H1 (cell line): ENCODE measurements at regions not wholly inside any gene's neighbourhood (a gene's known extent, or its start where the extent isn't known, plus 50 kb on each side); places are given as distances from the start of the nearest gene placed in this dataset.

ENCODE experiments used
- CTCF ChIA-PET: fragments of 300-600 bp; sonication (Branson Sonifier 250); formaldehyde crosslinking; loops from one replicate; lab custom pipeline; 2021; ENCODE audit not compliant: partially characterized antibody; lab: Charles Lee
- POLR2A ChIA-PET: fragments of 300-600 bp; sonication (Branson Sonifier 250); formaldehyde crosslinking; loops from one replicate; lab custom pipeline; 2021; ENCODE audit warnings: inconsistent platforms; ENCODE audit not compliant: partially characterized antibody; lab: Charles Lee
- DNase-seq, 2 experiments: peaks; one replicate each; pipeline versions ENCODE4 v3.0.0 to v3.0.0-alpha.2; 2010 to 2022; ENCODE audit warnings: low spot score in 2 of 2, low read depth in 1 of 2, mixed read lengths in 1 of 2
- FAIRE-seq: peaks from 2 replicates; lab custom pipeline; 2011; peaks lifted over from hg19 to GRCh38; lab: Jason Lieb, UNC
- H2AFZ ChIP-seq: 2 replicates; pipeline ENCODE4 v1.8.1; 2012; ENCODE audit warnings: low read length, inconsistent platforms
- H2AK5ac ChIP-seq: 2 replicates; pipeline ENCODE4 v1.6.1; 2013; ENCODE audit warnings: low read depth, low read length
- H2BK120ac ChIP-seq: replicated peaks from 2 replicates; pipeline ENCODE3; 2013; ENCODE audit warnings: low read depth, low read length, inconsistent platforms
- H2BK12ac ChIP-seq: 2 replicates; pipeline ENCODE4 v1.6.1; 2013; ENCODE audit warnings: low read depth, low read length
- H2BK15ac ChIP-seq: 2 replicates; pipeline ENCODE4 v1.6.1; 2013; ENCODE audit warnings: low read length
- H2BK20ac ChIP-seq: 2 replicates; pipeline ENCODE4 v1.6.1; 2013; ENCODE audit warnings: low read length
- H2BK5ac ChIP-seq: 2 replicates; pipeline ENCODE4 v1.6.1; 2013; ENCODE audit warnings: low read depth, low read length
- H3K14ac ChIP-seq: 2 replicates; pipeline ENCODE4 v1.6.1; 2013; ENCODE audit warnings: inconsistent platforms; ENCODE audit not compliant: insufficient read length
- H3K18ac ChIP-seq: 2 replicates; pipeline ENCODE4 v1.6.1; 2013; ENCODE audit warnings: low read length; ENCODE audit errors: extremely low read depth
- H3K23ac ChIP-seq: 2 replicates; pipeline ENCODE4 v1.6.1; 2013; ENCODE audit warnings: inconsistent platforms; ENCODE audit not compliant: insufficient read length
- H3K23me2 ChIP-seq: 2 replicates; pipeline ENCODE4 v1.6.1; 2013; ENCODE audit warnings: low read depth, low read length
- H3K27ac ChIP-seq: 2 replicates; pipeline ENCODE4 v1.6.1; 2011; ENCODE audit warnings: low read depth, low read length, inconsistent platforms
- H3K27me3 ChIP-seq, 4 experiments: replicated peaks in 1 of 4; 1 replicate in 1 of 4; 2 replicates in 3 of 4; pipeline versions ENCODE4 v1.6.1 to v1.8.1; 2011 to 2013; ENCODE audit warnings: low read length in 3 of 4, mild to moderate bottlenecking in 3 of 4, inconsistent platforms in 2 of 4, mixed read lengths in 2 of 4, moderate library complexity in 1 of 4; ENCODE audit not compliant: control insufficient read depth in 3 of 4, insufficient read depth in 3 of 4; ENCODE audit errors: extremely low read depth in 1 of 4
- H3K36me3 ChIP-seq, 4 experiments: 2 replicates each; pipeline versions ENCODE4 v1.6.1 to v1.8.1; 2011 to 2013; ENCODE audit warnings: mild to moderate bottlenecking in 4 of 4, low read length in 3 of 4, moderate library complexity in 2 of 4, control low read depth in 1 of 4, inconsistent platforms in 1 of 4; ENCODE audit not compliant: insufficient read depth in 4 of 4, control insufficient read depth in 2 of 4
- H3K4ac ChIP-seq: replicated peaks from 2 replicates; pipeline ENCODE3; 2013; ENCODE audit warnings: low read length, low read depth, mixed read lengths, inconsistent platforms; ENCODE audit not compliant: insufficient read length
- H3K4me1 ChIP-seq, 4 experiments: replicated peaks in 1 of 4; 1 replicate in 1 of 4; 2 replicates in 3 of 4; pipeline versions ENCODE4 v1.6.1 to v1.8.1; 2011 to 2013; ENCODE audit warnings: low read length in 3 of 4, inconsistent platforms in 2 of 4, mixed read lengths in 1 of 4; ENCODE audit not compliant: insufficient read depth in 4 of 4, control insufficient read depth in 3 of 4
- H3K4me2 ChIP-seq, 2 experiments: 2 replicates each; pipeline versions ENCODE4 v1.6.1 to v1.8.1; 2011 to 2013; ENCODE audit warnings: low read depth in 2 of 2, low read length in 2 of 2, control low read depth in 1 of 2, inconsistent platforms in 1 of 2, mild to moderate bottlenecking in 1 of 2; ENCODE audit not compliant: insufficient read depth in 1 of 2
- H3K4me3 ChIP-seq, 4 experiments: fragments of 200-600, 300-600 bp in 1 of 4; sonication (generic), shearing (Covaris generic), sonication (Bioruptor Twin) in 1 of 4; 2 replicates each; pipeline versions ENCODE4 v1.5.1 to v1.8.1; 2011 to 2016; ENCODE audit warnings: low read length in 4 of 4, low read depth in 3 of 4, control low read depth in 2 of 4, inconsistent platforms in 2 of 4, mild to moderate bottlenecking in 2 of 4, mixed read lengths in 1 of 4, moderate library complexity in 1 of 4; ENCODE audit not compliant: insufficient read depth in 2 of 4; ENCODE audit errors: extremely low read depth in 1 of 4
- H3K56ac ChIP-seq: replicated peaks from 2 replicates; pipeline ENCODE3; 2013; ENCODE audit warnings: low read depth, mild to moderate bottlenecking, mixed read lengths, low read length, inconsistent platforms; ENCODE audit not compliant: insufficient read length
- H3K79me1 ChIP-seq: 2 replicates; pipeline ENCODE4 v1.6.1; 2013; ENCODE audit warnings: low read depth, low read length, control low read depth
- H3K79me2 ChIP-seq, 2 experiments: 2 replicates each; pipeline versions ENCODE4 v1.6.1 to v1.8.1; 2012 to 2013; ENCODE audit warnings: low read length in 2 of 2, mild to moderate bottlenecking in 2 of 2, inconsistent platforms in 1 of 2; ENCODE audit not compliant: insufficient read depth in 2 of 2, control insufficient read depth in 1 of 2
- H3K9ac ChIP-seq, 4 experiments: replicated peaks in 1 of 4; 1 replicate in 1 of 4; 2 replicates in 3 of 4; pipeline versions ENCODE4 v1.6.1 to v1.8.1; 2011 to 2013; ENCODE audit warnings: low read depth in 3 of 4, low read length in 3 of 4, control low read depth in 2 of 4, mild to moderate bottlenecking in 2 of 4, moderate library complexity in 2 of 4, inconsistent platforms in 1 of 4; ENCODE audit errors: extremely low read depth in 1 of 4
- H3K9me3 ChIP-seq, 2 experiments: 2 replicates each; pipeline versions ENCODE4 v1.6.1 to v1.8.1; 2012 to 2013; ENCODE audit warnings: mild to moderate bottlenecking in 2 of 2, moderate library complexity in 2 of 2, control low read depth in 1 of 2, inconsistent platforms in 1 of 2, low read depth in 1 of 2, low read length in 1 of 2, mixed read lengths in 1 of 2; ENCODE audit not compliant: insufficient read depth in 2 of 2
- H4K20me1 ChIP-seq, 2 experiments: replicated peaks in 1 of 2; 2 replicates each; pipeline versions ENCODE3 to v1.8.1; 2011 to 2013; ENCODE audit warnings: inconsistent platforms in 2 of 2, low read length in 2 of 2, mild to moderate bottlenecking in 1 of 2; ENCODE audit not compliant: insufficient read depth in 2 of 2, control insufficient read depth in 1 of 2
- H4K5ac ChIP-seq: 2 replicates; pipeline ENCODE4 v1.6.1; 2013; ENCODE audit warnings: low read length, low read depth, mixed read lengths, inconsistent platforms; ENCODE audit not compliant: insufficient read length
- H4K8ac ChIP-seq: 2 replicates; pipeline ENCODE4 v1.8.0; 2013; ENCODE audit warnings: mild to moderate bottlenecking, moderate library complexity, low read length, inconsistent platforms; ENCODE audit not compliant: insufficient read depth; ENCODE audit errors: extremely low read depth
- H4K91ac ChIP-seq: replicated peaks from 2 replicates; pipeline ENCODE3; 2013; ENCODE audit warnings: low read length, mixed read lengths, inconsistent platforms; ENCODE audit not compliant: insufficient read length
- BCL11A ChIP-seq, 2 experiments: IDR thresholded peaks; one replicate each; pipeline ENCODE4 v1.6.1; 2011; ENCODE audit warnings: low read depth in 2 of 2, low read length in 2 of 2, mild to moderate bottlenecking in 2 of 2
- CBX5 ChIP-seq: fragments of 300-800, 300-1000 bp; sonication (generic); IDR thresholded peaks from 2 replicates; pipeline ENCODE4 v1.7.1; 2016; ENCODE audit warnings: antibody characterized with exemption, low read length, low read depth
- CEBPB ChIP-seq: IDR thresholded peaks from 2 replicates; pipeline ENCODE4 v1.6.1; 2012; ENCODE audit warnings: low read depth, low read length
- CTBP2 ChIP-seq: IDR thresholded peaks from 2 replicates; pipeline ENCODE4 v1.7.0; 2011; ENCODE audit warnings: borderline replicate concordance, mild to moderate bottlenecking, moderate library complexity, mixed read lengths, low read length; ENCODE audit not compliant: insufficient read depth, insufficient read length
- JUN ChIP-seq: IDR thresholded peaks from 2 replicates; pipeline ENCODE4 v1.6.1; 2011; ENCODE audit warnings: low read depth, mild to moderate bottlenecking, improper control_type of control experiment, low read length
- KDM1A ChIP-seq: fragments of 200-600, 300-600 bp; sonication (generic); IDR thresholded peaks from 2 replicates; pipeline ENCODE4 v1.7.1; 2016; ENCODE audit warnings: mild to moderate bottlenecking, low read length, borderline replicate concordance
- NRF1 ChIP-seq: IDR thresholded peaks from 2 replicates; pipeline ENCODE4 v1.6.1; 2011; ENCODE audit warnings: mild to moderate bottlenecking, low read depth, low read length, improper control_type of control experiment
- SP2 ChIP-seq: IDR thresholded peaks from 2 replicates; pipeline ENCODE4 v1.6.1; 2012; ENCODE audit warnings: mild to moderate bottlenecking, low read length, inconsistent platforms
- SRF ChIP-seq: IDR thresholded peaks from 2 replicates; pipeline ENCODE4 v1.6.1; 2011; ENCODE audit warnings: mild to moderate bottlenecking, low read depth, low read length, moderate library complexity
- ZNF274 ChIP-seq: IDR thresholded peaks from 2 replicates; pipeline ENCODE4 v1.7.0; 2012; ENCODE audit warnings: low read length, borderline replicate concordance; ENCODE audit errors: extremely low read depth
- WGBS, 2 experiments: shearing (Covaris generic) in 1 of 2; methylation state at CpG; one replicate each; pipeline versions ENCODE4 v1.1.6 to v1.1.7; 2013 to 2015; ENCODE audit warnings: low lambda C conversion rate in 2 of 2, mixed read lengths in 2 of 2, inconsistent platforms in 1 of 2, low coverage in 1 of 2, missing lambda C conversion rate in 1 of 2; ENCODE audit not compliant: insufficient replicate concordance in 2 of 2, insufficient coverage in 1 of 2, insufficient read length in 1 of 2; ENCODE audit errors: extremely low coverage in 1 of 2, missing lambda C conversion rate in 1 of 2; 5-methylcytosine and 5-hydroxymethylcytosine counted together

DNA sequence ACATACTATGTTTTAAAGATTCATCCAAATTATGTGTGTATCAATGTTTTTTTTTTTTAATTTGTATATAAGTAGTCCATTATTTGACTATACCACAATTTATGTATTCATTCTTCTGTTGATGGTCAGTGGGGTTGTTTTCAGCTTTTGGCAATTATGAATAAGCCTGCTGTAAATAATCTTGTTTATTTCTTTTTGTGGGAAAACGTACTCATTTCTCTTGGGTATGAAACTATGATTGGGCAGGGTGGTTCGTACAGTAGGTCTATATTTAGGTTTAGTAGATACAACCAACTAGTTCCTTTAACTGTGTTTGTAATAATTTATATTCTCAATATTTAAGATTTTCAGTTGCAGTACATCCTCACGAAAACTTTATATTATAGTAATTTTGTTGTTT lies 329.2 kb downstream of the LPIN1 start:
- H3K56ac ChIP-seq: no peak overlapping the region
- no peak overlapping the region for H2BK12ac ChIP-seq
- WGBS, 2 experiments: 92% methylated on average over 3 of the region's 3 CpGs; no CpG with 5 or more reads in 1 of the 2 experiments
- H3K4me1 ChIP-seq: peaks cover 0 to 3% (median 0%) of the 10 kb centered on the region in 4 experiments; a peak in 3 of 7 replicates
- no peak for FAIRE-seq
- no peak overlapping the region for H3K27ac ChIP-seq
- H3K36me3 ChIP-seq: no peaks in the 10 kb centered on the region
- H3K18ac ChIP-seq: no peak overlapping the region
- H2BK120ac ChIP-seq: no peak overlapping the region
- no peaks in the 10 kb centered on the region for H3K79me1 ChIP-seq
- no peak overlapping the region for H3K23ac ChIP-seq
- H4K5ac ChIP-seq: no peak overlapping the region
- H3K4me3 ChIP-seq: no peak overlapping the region
- H3K14ac ChIP-seq: no peak overlapping the region
- H2BK5ac ChIP-seq: no peak overlapping the region
- no peak for DNase-seq
- H3K79me2 ChIP-seq: no peaks in the 10 kb centered on the region
- no peak overlapping the region for H4K8ac ChIP-seq
- ChIA-PET POLR2A (no interaction called here), CTCF (no interaction called here)
- no peak overlapping the region for H2AK5ac ChIP-seq
- H2BK15ac ChIP-seq: no peak overlapping the region
- no peaks in the 10 kb centered on the region for H3K23me2 ChIP-seq
- H2BK20ac ChIP-seq: no peak overlapping the region
- H3K9me3 ChIP-seq: no peaks in the 10 kb centered on the region
- H3K4ac ChIP-seq: no peak overlapping the region
- no peak overlapping the region for H4K91ac ChIP-seq
- H2AFZ ChIP-seq: no peak overlapping the region
- no peak overlapping the region for H3K9ac ChIP-seq
- H4K20me1 ChIP-seq: no peaks in the 10 kb centered on the region
- H3K27me3 ChIP-seq: no peaks in the 10 kb centered on the region
- no peak overlapping the region for H3K4me2 ChIP-seq
- TF ChIP-seq KDM1A (no peak), ZNF274 (no peak), BCL11A (IDR thresholded peaks at IDR 0.05; ENCODE audit: low read depth in 2 of 2, low read length in 2 of 2) (no peak), JUN (no peak), SP2 (no peak), NRF1 (no peak), CTBP2 (no peak), CEBPB (no peak), SRF (no peak), CBX5 (no peak)
